Nucleus accumbens (tissue), 56 donors: ENCODE measurements at regions not wholly inside any gene's neighbourhood (a gene's known extent, or its start where the extent isn't known, plus 50 kb on each side); places are given as distances from the start of the nearest gene placed in this dataset.

Experiments
- DNase-seq, 56 donors: peaks; one replicate each; lab custom pipeline; 2025; lab: John Stamatoyannopoulos, UW

DNA sequence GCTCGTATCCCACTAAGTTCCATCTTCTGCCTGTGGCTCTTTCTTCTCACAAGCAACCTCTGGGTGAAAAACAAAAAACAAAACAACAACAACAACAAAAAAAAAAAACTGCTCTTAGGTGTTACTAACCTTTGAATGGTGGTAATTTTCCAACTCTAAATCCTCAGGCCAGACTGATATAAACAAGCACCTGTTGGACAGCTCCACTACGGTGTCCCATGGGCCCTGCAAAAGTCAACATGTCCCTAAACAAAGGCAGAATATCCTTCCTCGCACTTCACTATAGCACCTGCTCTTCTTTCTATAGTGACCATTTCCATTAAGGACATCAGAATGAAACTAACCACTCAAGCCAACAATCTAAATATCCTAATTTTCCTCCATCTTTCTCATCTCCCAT, 54.6 kb upstream of the PARM1 start:
- no peak for DNase-seq

DNA sequence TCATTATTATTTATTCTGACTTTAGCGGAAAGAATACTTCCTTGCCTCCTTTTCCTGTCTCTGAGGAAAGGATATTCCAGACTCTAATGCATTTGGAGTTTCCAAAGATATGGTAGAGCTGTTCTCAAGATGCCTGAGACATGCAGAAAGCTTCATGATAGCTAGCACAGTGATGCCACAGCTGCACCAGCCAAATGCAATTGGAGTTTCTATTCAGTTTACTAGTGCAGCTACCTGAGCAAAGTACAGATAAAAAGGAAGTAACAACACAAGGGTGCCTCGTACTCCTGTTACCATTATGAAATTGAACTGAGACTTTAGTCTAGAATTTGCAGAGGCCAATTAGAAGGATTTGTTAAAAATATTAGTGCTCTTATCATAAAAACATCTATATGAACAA, 57.5 kb upstream of the PARM1 start:
- DNase-seq: no peak

DNA sequence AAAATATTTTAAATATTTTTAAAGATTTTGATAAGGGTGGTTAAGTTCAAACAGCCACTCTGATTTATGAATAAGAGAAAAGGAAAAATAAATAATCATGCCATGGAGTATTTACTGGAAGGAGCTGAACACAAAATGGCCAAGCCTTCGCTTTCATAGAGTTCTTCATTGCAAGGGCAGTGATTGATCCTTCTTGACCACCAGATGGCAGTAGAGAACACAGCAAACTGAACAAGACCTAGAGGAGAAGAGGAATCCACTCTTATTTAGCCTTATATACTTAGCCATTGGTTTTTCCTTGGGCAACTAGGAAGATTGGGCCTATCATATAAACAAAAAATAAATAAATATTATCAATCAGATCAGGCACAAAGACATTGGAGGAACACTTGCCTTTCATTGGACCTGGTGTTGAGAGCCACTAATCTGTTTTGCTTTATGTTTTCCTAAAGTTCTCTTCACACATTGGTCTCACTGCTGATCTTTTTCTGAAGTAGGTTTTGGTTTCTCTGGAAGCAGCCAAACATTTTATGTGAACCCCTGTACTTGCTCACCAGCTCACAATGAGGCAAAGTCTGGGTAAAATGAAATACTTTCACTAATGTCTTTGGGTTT, 58.1 kb upstream of the PARM1 start:
- DNase-seq: peak in 30 of 56 donors; percentile 0 to 65 (median 18)

DNA sequence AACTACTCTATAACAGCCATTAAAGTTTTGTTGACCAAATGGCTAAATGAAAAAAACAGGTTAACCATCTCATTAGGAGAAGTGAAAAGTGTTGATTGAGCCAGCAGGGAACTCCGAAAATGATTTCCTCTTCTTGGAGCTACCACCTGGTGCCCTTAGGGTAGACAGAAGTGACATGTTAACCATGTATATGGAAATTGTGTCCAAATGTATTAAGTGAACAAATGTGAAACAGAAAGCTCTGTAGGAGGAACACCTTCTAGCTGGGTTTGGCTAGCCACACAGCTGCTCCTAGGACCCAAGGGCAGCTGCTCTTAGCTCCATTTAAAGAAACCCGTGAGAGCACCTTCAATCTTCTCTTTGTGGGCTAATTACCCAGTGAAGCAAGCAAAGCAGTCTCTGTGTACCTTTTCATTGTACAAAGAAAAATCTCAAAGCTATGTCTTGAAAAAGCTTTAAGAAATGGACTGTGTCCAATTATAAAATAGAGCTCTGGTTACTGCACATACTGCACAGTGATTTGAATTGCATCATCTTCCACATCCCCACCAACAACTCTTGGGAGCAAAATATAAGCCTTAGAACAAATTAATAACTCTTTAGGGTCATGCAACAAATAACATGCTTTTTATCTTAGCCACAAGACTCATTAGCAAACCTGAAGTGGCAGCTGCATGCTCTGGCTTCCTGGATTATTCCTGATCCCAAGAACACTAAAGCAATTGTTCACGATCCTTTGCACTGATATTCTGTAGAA, 59.2 kb upstream of the PARM1 start:
- DNase-seq: no peak

DNA sequence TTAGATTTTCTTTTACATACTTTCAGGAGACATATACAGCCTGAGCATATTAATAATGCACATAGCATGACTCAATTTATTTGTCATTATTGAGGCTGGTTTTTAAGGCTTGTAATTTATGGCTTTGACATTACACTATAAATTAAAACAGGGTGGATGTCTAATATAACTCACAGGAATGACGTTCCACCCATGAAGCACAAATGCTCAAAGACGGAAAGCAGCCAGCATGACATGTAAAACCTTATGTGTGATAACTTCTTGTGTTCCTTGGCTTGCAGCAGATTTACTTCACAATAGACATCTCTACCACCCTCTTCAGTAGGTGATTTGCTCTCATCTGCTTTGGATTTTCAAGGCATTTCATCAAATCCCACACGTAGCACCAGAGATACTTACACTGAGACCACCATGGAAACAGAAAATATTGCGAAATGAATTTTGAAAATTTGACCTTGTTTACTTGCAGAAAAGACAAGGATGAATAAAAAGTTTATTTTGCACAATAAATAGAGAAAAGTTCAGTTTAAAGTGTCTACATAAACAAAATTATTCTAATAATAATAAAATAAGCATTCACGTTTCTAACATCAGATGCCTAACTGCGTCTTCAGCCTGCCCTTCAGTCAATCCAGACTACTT, 64.7 kb upstream of the BTC start:
- DNase-seq: no peak

DNA sequence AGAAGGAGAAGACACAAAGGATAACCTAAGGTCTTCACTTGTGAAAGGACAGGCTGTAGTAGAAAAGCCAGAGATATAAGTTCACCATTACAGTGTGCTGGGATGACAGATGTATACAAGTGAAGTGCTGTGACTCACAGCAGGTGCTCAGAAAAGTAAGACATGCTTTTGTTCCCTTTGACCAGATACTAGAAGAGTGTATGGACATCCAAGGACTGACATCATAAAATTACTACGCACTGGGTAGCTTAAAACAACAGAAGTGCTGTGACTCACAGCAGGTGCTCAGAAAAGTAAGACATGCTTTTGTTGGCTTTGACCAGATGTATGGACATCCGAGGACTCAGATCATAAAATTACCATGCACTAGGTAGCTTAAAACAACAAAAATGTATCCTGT, 61.6 kb upstream of the BTC start:
- DNase-seq: no peak

DNA sequence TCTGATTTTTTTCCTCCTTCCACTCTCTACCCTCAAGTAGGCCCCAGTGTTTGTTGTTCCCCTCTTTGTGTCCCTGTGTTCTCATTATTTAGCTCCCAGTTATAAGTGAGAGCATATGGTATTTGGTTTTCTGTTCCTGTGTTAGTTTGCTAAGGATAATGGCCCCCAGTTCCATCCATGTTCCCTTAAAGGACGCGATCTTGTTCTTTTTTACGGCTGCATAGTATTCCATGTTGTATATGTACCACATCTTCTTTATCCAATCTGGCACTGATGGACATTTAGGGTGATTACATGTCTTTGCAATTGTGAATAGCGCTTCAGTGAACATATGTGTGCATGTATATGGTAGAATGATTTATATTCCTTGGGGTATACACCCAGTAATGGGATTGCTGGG, 54.5 kb upstream of the BTC start:
- DNase-seq: no peak

DNA sequence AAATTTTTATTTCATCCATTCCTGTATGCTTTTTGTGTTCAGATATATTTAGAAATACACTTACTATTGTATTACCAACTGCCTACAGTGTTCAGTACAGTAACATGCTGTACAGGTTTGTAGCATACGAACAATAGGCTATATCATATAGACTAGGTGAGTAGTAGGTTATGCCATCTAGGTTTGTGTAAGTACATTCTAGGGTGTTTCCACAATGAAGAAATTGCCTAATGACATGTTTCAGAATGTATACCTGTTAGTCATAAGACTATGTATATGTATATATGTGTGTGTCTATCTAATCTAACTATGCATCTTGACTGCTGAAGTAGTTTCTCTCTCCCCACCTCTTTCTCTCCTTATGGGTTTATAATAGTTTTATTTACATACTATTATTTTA, 51.5 kb upstream of the BTC start:
- no peak for DNase-seq
